GM12878 (cell line): ENCODE measurements at regions not wholly inside any gene's neighbourhood (a gene's known extent, or its start where the extent isn't known, plus 50 kb on each side); places are given as distances from the start of the nearest gene placed in this dataset.

Experiments used
- CBX3 ChIP-seq: fragments of 200-600 bp; sonication (generic); IDR thresholded peaks from 2 replicates; pipeline ENCODE4 v1.6.1; 2016; ENCODE audit warnings: low read depth, borderline replicate concordance
- EP300 ChIP-seq, 2 experiments: fragments of 150-350 bp in 1 of 2; IDR thresholded peaks; 2 replicates each; pipeline ENCODE4 v1.6.1; 2011 to 2012; ENCODE audit warnings: low read depth in 2 of 2, low read length in 2 of 2, borderline replicate concordance in 1 of 2, improper control_type of control experiment in 1 of 2, inconsistent platforms in 1 of 2; ENCODE audit not compliant: control insufficient read depth in 1 of 2
- FOS ChIP-seq: IDR thresholded peaks from 3 replicates; pipeline ENCODE4 v1.6.1; 2011; ENCODE audit warnings: borderline replicate concordance; ENCODE audit not compliant: insufficient read length; ENCODE audit errors: extremely low read depth
- GATAD2B ChIP-seq: fragments of 450-650 bp; conservative IDR thresholded peaks from 2 replicates; pipeline ENCODE4 v1.6.1; 2017; ENCODE audit warnings: low read depth, mild to moderate bottlenecking, moderate library complexity
- POLR2A ChIP-seq: IDR thresholded peaks from 2 replicates; pipeline ENCODE4 v1.6.1; 2011; ENCODE audit warnings: low read depth, mild to moderate bottlenecking, low read length
- SMC3 ChIP-seq: IDR thresholded peaks from 2 replicates; pipeline ENCODE4 v1.6.1; 2011; ENCODE audit warnings: low read length, improper control_type of control experiment, borderline replicate concordance
- TCF12 ChIP-seq: IDR thresholded peaks from 2 replicates; pipeline ENCODE4 v1.6.1; 2011; ENCODE audit warnings: low read depth, mild to moderate bottlenecking, low read length
- TF ChIP-seq, protein P1 (sequence below): IDR thresholded peaks from 2 replicates; pipeline ENCODE4 v1.6.1; 2012; ENCODE audit warnings: mild to moderate bottlenecking, low read depth, low read length
- TF ChIP-seq, protein P2 (sequence below): IDR thresholded peaks from 2 replicates; pipeline ENCODE4 v1.6.1; 2011; ENCODE audit warnings: borderline replicate concordance, low read depth, mild to moderate bottlenecking, moderate library complexity, low read length; ENCODE audit not compliant: insufficient read depth, poor library complexity, severe bottlenecking
- TF ChIP-seq, protein P3 (sequence below), 3 experiments: IDR thresholded peaks in 2 of 3; conservative IDR thresholded peaks in 1 of 3; 2 replicates each; pipeline ENCODE4 v1.5.1; 2011; ENCODE audit warnings: low read depth in 3 of 3, low read length in 3 of 3, mild to moderate bottlenecking in 3 of 3, control low read depth in 2 of 3, moderate library complexity in 2 of 3, inconsistent platforms in 1 of 3, mixed read lengths in 1 of 3; ENCODE audit not compliant: control insufficient read depth in 2 of 3, insufficient read depth in 1 of 3; ENCODE audit errors: extremely low read depth in 1 of 3

DNA sequence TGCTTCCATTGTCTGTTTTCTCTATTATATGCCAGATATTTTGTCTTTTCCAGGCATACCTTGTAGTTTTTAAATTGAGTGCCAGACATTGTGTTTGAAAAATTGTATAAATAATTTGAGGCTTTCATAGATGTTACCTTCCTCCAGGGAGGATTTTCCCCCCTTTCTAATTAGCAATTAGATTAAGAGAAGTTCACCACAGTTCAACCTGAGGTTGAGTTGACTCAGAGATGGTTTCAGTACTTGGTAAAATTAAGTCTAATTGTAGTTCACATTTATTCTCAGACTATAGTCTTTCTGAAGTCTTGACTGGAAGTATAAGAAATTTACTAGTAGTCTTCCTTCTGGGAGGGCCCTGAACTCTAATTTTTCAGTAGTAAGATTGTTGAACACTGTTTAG lies 104.1 kb upstream of the SCEL start:
- peak; percentile 25 to 71; a peak in 3 of 4 replicates for TF ChIP-seq EP300 (IDR thresholded peaks at IDR 0.05; ENCODE audit: borderline replicate concordance in 1 of 2, control insufficient read depth in 1 of 2, low read depth in 2 of 2, low read length in 2 of 2)
- TF ChIP-seq FOS: no peak
- TF ChIP-seq TCF12: no peak
- no peak for TF ChIP-seq POLR2A
- TF ChIP-seq GATAD2B: no peak
- TF ChIP-seq, protein P1, sequence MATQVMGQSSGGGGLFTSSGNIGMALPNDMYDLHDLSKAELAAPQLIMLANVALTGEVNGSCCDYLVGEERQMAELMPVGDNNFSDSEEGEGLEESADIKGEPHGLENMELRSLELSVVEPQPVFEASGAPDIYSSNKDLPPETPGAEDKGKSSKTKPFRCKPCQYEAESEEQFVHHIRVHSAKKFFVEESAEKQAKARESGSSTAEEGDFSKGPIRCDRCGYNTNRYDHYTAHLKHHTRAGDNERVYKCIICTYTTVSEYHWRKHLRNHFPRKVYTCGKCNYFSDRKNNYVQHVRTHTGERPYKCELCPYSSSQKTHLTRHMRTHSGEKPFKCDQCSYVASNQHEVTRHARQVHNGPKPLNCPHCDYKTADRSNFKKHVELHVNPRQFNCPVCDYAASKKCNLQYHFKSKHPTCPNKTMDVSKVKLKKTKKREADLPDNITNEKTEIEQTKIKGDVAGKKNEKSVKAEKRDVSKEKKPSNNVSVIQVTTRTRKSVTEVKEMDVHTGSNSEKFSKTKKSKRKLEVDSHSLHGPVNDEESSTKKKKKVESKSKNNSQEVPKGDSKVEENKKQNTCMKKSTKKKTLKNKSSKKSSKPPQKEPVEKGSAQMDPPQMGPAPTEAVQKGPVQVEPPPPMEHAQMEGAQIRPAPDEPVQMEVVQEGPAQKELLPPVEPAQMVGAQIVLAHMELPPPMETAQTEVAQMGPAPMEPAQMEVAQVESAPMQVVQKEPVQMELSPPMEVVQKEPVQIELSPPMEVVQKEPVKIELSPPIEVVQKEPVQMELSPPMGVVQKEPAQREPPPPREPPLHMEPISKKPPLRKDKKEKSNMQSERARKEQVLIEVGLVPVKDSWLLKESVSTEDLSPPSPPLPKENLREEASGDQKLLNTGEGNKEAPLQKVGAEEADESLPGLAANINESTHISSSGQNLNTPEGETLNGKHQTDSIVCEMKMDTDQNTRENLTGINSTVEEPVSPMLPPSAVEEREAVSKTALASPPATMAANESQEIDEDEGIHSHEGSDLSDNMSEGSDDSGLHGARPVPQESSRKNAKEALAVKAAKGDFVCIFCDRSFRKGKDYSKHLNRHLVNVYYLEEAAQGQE: no peak
- TF ChIP-seq SMC3: no peak
- TF ChIP-seq, protein P2, sequence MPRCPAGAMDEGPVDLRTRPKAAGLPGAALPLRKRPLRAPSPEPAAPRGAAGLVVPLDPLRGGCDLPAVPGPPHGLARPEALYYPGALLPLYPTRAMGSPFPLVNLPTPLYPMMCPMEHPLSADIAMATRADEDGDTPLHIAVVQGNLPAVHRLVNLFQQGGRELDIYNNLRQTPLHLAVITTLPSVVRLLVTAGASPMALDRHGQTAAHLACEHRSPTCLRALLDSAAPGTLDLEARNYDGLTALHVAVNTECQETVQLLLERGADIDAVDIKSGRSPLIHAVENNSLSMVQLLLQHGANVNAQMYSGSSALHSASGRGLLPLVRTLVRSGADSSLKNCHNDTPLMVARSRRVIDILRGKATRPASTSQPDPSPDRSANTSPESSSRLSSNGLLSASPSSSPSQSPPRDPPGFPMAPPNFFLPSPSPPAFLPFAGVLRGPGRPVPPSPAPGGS: no peak
- TF ChIP-seq CBX3: no peak
- TF ChIP-seq, protein P3, sequence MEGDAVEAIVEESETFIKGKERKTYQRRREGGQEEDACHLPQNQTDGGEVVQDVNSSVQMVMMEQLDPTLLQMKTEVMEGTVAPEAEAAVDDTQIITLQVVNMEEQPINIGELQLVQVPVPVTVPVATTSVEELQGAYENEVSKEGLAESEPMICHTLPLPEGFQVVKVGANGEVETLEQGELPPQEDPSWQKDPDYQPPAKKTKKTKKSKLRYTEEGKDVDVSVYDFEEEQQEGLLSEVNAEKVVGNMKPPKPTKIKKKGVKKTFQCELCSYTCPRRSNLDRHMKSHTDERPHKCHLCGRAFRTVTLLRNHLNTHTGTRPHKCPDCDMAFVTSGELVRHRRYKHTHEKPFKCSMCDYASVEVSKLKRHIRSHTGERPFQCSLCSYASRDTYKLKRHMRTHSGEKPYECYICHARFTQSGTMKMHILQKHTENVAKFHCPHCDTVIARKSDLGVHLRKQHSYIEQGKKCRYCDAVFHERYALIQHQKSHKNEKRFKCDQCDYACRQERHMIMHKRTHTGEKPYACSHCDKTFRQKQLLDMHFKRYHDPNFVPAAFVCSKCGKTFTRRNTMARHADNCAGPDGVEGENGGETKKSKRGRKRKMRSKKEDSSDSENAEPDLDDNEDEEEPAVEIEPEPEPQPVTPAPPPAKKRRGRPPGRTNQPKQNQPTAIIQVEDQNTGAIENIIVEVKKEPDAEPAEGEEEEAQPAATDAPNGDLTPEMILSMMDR (IDR thresholded peaks at IDR 0.05 in 2 of 3, conservative IDR thresholded peaks at IDR 0.05 in 1 of 3; ENCODE audit: control insufficient read depth in 2 of 3, extremely low read depth in 1 of 3, insufficient read depth in 1 of 3, low read depth in 3 of 3, low read length in 3 of 3): no peak
